GM12891 (cell line): ENCODE measurements at regions not wholly inside any gene's neighbourhood (a gene's known extent, or its start where the extent isn't known, plus 50 kb on each side); places are given as distances from the start of the nearest gene placed in this dataset.
"Not testable (repeated sequence)": the region's sequence is repeated elsewhere in the genome, so short reads cannot be mapped to it uniquely, and the experiment has no call there.

ENCODE experiments used
- PAX5 ChIP-seq: IDR thresholded peaks from 2 replicates; pipeline ENCODE4 v1.6.1; 2011; ENCODE audit warnings: low read length, moderate library complexity, mild to moderate bottlenecking; ENCODE audit not compliant: insufficient read depth, severe bottlenecking
- POLR2A ChIP-seq: IDR thresholded peaks from 2 replicates; pipeline ENCODE4 v1.6.1; 2011; ENCODE audit warnings: low read depth, low read length, control low read depth
- POLR2AphosphoS5 ChIP-seq: IDR thresholded peaks from 2 replicates; pipeline ENCODE4 v1.6.1; 2011; ENCODE audit warnings: low read depth, low read length, control low read depth
- POU2F2 ChIP-seq: IDR thresholded peaks from 2 replicates; pipeline ENCODE4 v1.6.1; 2011; ENCODE audit warnings: low read depth, mild to moderate bottlenecking, control low read depth, low read length, moderate library complexity
- TAF1 ChIP-seq: IDR thresholded peaks from 2 replicates; pipeline ENCODE4 v1.6.1; 2011; ENCODE audit warnings: low read depth, low read length, control low read depth

DNA sequence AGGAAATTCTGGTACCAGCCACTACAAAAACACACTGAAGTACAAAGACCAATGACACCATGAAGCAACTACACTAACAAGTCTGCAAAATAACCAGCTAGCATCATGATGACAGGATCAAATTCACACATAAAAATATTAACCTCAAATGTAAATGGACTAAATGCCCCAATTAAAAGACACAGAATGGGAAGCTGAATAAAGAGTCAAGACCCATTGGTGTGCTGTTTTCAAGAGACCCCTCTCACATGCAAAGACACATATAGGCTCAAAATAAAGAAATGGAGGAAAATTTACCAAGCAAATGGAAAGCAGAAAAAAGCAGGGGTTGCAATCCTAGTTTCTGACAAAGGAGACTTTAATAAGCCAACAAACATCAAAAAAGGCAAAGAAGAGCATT is 50.5 kb upstream of the EFNA5 start:
- TF ChIP-seq POLR2A, PAX5, POLR2AphosphoS5, TAF1, POU2F2: not testable (repeated sequence)
